Kidney epithelial cell (primary cell): ENCODE measurements at regions not wholly inside any gene's neighbourhood (a gene's known extent, or its start where the extent isn't known, plus 50 kb on each side); places are given as distances from the start of the nearest gene placed in this dataset.

Source experiments
- DNase-seq: peaks from one replicate; pipeline ENCODE4 v3.0.0-alpha.2; 2010; ENCODE audit warnings: low read depth
- H3K27me3 ChIP-seq: 2 replicates; pipeline ENCODE4 v1.6.0; 2011; ENCODE audit warnings: low read length; ENCODE audit not compliant: control insufficient read depth, insufficient read depth
- H3K36me3 ChIP-seq: 2 replicates; pipeline ENCODE4 v1.5.1; 2011; ENCODE audit warnings: low read length; ENCODE audit not compliant: control insufficient read depth, insufficient read depth
- H3K4me3 ChIP-seq: 2 replicates; pipeline ENCODE4 v1.5.1; 2011; ENCODE audit warnings: low read depth, mild to moderate bottlenecking, control low read depth, low read length
- TF ChIP-seq, protein P1 (sequence below): IDR thresholded peaks from 2 replicates; pipeline ENCODE4 v1.5.1; 2011; ENCODE audit warnings: mild to moderate bottlenecking, moderate library complexity, low read length, control low read depth, inconsistent platforms; ENCODE audit not compliant: insufficient read depth, poor library complexity, severe bottlenecking

DNA sequence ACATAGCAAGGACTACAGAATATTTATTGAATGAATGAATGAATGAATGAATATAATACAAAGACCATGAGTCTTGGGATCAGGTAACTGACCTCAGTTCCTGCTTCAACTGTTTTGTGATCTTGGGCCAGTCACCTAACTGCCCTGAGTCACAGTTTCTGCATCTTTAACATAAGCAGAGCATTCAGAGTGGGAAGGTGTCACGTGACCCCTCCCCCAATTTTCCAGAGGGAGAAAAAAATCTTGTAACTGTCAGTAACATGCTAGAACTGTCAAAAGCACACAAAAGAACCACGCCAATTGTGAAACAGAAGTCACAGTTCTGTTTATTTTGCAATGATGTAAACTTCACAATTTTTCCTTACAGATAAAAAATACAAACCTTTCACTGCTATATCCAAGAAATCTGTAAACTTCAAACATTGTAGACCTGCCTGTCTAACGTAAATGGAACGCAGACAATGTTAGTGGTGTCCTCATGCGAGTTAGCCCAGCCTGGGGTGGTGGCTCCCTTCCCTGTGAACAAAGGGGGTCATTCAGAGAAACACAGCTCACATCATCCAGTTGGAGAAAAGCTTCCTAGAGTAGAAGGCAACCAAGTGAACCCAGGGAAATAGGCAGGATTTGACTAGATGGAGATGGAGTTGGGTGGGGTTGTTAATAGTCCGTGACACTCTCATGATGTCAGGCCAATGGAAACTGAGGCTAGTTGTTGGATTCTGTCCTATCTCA is 211.8 kb upstream of the ZC3H12A start:
- TF ChIP-seq, protein P1, sequence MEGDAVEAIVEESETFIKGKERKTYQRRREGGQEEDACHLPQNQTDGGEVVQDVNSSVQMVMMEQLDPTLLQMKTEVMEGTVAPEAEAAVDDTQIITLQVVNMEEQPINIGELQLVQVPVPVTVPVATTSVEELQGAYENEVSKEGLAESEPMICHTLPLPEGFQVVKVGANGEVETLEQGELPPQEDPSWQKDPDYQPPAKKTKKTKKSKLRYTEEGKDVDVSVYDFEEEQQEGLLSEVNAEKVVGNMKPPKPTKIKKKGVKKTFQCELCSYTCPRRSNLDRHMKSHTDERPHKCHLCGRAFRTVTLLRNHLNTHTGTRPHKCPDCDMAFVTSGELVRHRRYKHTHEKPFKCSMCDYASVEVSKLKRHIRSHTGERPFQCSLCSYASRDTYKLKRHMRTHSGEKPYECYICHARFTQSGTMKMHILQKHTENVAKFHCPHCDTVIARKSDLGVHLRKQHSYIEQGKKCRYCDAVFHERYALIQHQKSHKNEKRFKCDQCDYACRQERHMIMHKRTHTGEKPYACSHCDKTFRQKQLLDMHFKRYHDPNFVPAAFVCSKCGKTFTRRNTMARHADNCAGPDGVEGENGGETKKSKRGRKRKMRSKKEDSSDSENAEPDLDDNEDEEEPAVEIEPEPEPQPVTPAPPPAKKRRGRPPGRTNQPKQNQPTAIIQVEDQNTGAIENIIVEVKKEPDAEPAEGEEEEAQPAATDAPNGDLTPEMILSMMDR = no peak
- Histone ChIP-seq H3K27me3 (peaks cover 3% of the 10 kb centered on the region), H3K4me3 (no peak overlapping the region), H3K36me3 (no peaks in the 10 kb centered on the region)
- DNase-seq = no peak

DNA sequence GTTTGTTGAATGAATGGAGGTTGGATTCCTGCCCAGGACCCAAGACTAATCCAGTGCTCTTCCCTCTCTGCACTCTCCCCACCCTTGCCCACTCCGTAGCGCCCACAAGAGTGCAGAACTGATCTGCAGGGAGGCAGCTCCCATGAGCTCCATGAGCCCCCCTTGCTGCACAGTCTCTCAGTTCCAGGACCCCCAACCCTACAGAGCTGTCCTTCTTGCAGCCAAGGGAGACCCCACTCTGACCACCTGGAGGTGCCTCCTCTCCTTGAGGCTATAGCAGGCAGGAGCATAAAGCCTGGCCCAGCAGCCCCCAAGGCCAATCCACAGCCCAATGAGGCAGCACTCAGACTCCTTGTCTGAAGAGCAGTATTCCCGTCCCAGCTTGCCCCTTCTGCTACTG is 209.2 kb upstream of the ZC3H12A start:
- no peak for DNase-seq

DNA sequence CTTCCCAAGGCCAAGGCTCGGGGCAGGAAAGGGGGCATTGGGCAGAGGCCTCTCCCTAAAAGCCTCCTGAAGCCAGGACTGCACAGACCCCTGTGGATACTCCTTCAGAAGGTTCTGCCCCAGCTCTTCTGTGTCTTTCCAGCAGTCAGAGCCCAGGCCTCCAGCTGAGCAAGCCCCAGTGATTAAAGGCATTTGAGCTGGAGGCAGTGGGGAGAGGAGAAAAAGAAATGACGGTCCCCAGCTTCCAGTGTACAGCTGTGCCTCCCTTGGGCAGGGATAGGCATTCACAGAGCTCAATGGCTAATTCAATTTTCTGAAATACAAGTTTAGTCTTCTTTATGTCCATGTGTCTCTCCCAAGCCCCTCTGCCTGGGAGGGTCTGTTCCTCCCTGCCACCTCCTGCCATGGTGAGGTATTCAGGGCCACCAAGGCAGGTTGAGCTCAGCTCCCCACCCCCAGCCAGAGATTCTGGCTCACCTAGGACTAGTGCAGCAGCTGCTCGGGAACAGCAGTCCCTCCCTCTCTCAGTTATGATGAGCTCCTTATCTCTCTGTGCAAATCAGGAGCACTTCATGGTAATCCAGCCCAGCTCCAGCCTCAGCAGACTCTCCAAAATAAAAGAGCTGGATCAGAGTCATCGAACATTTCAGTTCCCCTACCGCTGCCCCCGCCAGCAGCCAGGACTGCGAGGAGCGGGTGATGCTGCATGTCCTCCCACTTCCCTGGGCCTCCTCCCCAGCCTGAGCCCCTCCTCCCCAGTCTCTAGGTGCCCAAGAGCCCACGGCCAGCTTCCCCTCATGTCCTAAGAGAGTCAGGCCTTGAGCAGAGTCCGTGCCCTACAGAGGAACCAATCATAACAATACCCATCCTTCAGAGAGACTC is 208.4 kb upstream of the ZC3H12A start:
- no peaks in the 10 kb centered on the region for H3K27me3 ChIP-seq
- H3K4me3 ChIP-seq = no peak overlapping the region
- no peak for DNase-seq
- TF ChIP-seq, protein P1 = no peak
- H3K36me3 ChIP-seq = no peaks in the 10 kb centered on the region

More for the DNA sequence above, 209.2 kb upstream of the ZC3H12A start:
- TF ChIP-seq, protein P1 = no peak
- no peaks in the 10 kb centered on the region for H3K27me3 ChIP-seq
- no peak overlapping the region for H3K4me3 ChIP-seq
- H3K36me3 ChIP-seq = no peaks in the 10 kb centered on the region

DNA sequence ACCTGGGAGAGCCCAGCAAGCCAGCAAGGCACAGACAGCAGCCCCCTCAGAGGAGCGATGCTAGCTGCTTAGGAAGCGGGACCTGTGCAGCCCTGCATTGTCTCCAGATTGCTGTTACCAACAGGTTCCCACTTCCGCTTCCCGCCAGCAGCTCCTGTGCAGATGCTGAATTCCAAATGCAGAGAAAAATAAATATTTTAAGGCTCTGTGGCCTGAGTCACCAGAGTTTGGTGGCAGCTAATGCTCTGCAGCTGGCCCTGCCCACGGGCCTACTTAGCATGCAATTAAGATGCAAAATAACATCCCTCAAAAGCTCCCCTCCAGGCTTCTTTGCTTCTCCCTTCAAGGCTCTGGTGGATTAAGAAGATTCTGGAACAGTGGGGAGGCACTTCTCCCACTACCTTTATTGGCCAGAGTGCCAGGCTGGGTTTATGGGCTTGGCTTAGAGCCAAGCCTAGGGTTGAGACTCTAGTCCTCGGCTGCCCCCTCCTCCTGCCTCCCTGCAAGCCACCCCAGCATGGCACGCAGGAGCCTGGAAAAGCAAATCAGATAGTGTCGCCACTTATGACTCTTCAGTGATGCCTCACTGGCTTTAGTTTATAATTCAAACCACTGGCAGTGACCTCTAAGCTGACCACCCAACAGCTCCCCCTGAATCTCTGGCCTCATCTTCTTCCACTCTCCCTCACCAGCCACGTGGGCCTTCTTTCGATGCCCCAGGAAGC is 207.1 kb upstream of the ZC3H12A start:
- H3K27me3 ChIP-seq = no peaks in the 10 kb centered on the region
- TF ChIP-seq, protein P1 = no peak
- no peak for DNase-seq
- H3K36me3 ChIP-seq = no peaks in the 10 kb centered on the region
- no peak overlapping the region for H3K4me3 ChIP-seq

DNA sequence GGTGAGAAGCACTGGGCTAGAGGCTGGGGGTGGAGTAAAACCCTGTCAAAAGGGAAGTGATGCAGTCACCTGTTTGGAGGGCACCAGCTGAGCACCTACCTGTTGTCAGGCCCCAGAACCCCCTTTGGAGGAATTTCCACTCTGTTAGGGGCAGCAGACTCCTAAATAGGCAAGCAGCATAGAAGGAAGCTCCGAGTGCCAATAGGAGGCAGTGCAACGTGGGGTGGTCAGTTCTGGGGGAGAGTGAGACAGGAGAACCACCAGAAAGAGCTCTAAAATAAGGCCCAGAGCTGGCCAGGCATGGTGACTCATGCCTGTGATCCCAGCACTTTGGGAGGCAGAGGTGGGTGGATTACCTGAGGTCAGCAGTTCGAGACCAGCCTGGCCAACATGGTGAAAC is 203.7 kb upstream of the ZC3H12A start:
- DNase-seq = no peak
- no peaks in the 10 kb centered on the region for H3K36me3 ChIP-seq
- TF ChIP-seq, protein P1 = no peak
- no peaks in the 10 kb centered on the region for H3K27me3 ChIP-seq
- H3K4me3 ChIP-seq = no peak overlapping the region
